ENCODE measurements at regions not wholly inside any gene's neighbourhood (a gene's known extent, or its start where the extent isn't known, plus 50 kb on each side); places are given as distances from the start of the nearest gene placed in this dataset.

GRCh38 chr10:78360284-78360683 lies 326.6 kb downstream of the RPS24 start:
- TF ChIP-seq, protein P1, sequence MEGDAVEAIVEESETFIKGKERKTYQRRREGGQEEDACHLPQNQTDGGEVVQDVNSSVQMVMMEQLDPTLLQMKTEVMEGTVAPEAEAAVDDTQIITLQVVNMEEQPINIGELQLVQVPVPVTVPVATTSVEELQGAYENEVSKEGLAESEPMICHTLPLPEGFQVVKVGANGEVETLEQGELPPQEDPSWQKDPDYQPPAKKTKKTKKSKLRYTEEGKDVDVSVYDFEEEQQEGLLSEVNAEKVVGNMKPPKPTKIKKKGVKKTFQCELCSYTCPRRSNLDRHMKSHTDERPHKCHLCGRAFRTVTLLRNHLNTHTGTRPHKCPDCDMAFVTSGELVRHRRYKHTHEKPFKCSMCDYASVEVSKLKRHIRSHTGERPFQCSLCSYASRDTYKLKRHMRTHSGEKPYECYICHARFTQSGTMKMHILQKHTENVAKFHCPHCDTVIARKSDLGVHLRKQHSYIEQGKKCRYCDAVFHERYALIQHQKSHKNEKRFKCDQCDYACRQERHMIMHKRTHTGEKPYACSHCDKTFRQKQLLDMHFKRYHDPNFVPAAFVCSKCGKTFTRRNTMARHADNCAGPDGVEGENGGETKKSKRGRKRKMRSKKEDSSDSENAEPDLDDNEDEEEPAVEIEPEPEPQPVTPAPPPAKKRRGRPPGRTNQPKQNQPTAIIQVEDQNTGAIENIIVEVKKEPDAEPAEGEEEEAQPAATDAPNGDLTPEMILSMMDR (conservative IDR thresholded peaks at IDR 0.05; ENCODE audit: low read depth, low read length), result no peak
- no peak for TF ChIP-seq EZH2 (IDR thresholded peaks at IDR 0.05; ENCODE audit: low read length, unreplicated experiment)
- no peak for TF ChIP-seq EZH2phosphoT487 (IDR thresholded peaks at IDR 0.05; ENCODE audit: borderline replicate concordance, low read length)

Data from PC-3 (cell line).